Right atrium auricular region (tissue), 2 donors: ENCODE measurements at regions not wholly inside any gene's neighbourhood (a gene's known extent, or its start where the extent isn't known, plus 50 kb on each side); places are given as distances from the start of the nearest gene placed in this dataset.

Source experiments
- DNase-seq: peaks from one replicate; pipeline ENCODE4 v3.0.0-alpha.2; 2019; ENCODE audit warnings: low spot score
- H3K27ac ChIP-seq, 2 donors: fragments of 200-600 bp; sonication (generic); 1 replicate in 1 of 2; 2 replicates in 1 of 2; pipeline ENCODE4 v1.5.1; 2016 to 2019
- H3K27me3 ChIP-seq, 2 donors: fragments of 200-600 bp; sonication (generic); one replicate each; pipeline versions ENCODE4 v1.5.1 to v1.6.0; 2017 to 2019
- H3K36me3 ChIP-seq: fragments of 200-600 bp; sonication (generic); one replicate; pipeline ENCODE4 v1.5.1; 2016
- H3K4me1 ChIP-seq, 2 donors: fragments of 200-600 bp; sonication (generic); one replicate each; pipeline versions ENCODE4 v1.5.1 to v1.6.0; 2017 to 2019
- H3K4me3 ChIP-seq, 2 donors: fragments of 200-600 bp; sonication (generic); 1 replicate in 1 of 2; 2 replicates in 1 of 2; pipeline ENCODE4 v1.5.1; 2017 to 2019; ENCODE audit warnings: mild to moderate bottlenecking in 1 of 2, moderate library complexity in 1 of 2
- H3K9me3 ChIP-seq, 2 donors: fragments of 200-600 bp; sonication (generic); one replicate each; pipeline ENCODE4 v1.5.1; 2019
- TF ChIP-seq, protein P1 (sequence below), 2 donors: fragments of 200-600 bp; sonication (generic); IDR thresholded peaks; one replicate each; pipeline ENCODE4 v1.5.1; 2019; ENCODE audit warnings: antibody characterized with exemption in 2 of 2

DNA sequence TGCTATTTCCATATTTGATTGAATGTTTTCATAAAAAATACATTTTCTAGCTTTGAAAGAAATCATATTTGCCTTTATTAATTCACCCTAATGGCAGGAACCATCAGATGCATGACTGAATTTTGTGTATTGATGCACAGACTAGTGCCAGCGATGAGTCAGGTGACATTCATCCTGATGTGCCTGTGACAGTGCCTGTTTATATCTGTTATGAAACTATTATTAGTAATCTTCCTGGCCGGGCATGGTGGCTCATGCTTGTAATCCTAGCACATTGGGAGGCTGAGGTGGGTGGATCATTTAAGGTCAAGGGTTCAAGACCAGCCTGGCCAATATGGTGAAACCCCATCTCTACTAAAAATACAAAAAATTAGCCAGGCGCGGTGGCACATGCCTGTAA, 170.0 kb downstream of the TSN start:
- no peaks in the 10 kb centered on the region for H3K4me1 ChIP-seq
- no peaks in the 10 kb centered on the region for H3K9me3 ChIP-seq
- no peak overlapping the region for H3K4me3 ChIP-seq
- H3K27me3 ChIP-seq = no peaks in the 10 kb centered on the region
- TF ChIP-seq, protein P1, sequence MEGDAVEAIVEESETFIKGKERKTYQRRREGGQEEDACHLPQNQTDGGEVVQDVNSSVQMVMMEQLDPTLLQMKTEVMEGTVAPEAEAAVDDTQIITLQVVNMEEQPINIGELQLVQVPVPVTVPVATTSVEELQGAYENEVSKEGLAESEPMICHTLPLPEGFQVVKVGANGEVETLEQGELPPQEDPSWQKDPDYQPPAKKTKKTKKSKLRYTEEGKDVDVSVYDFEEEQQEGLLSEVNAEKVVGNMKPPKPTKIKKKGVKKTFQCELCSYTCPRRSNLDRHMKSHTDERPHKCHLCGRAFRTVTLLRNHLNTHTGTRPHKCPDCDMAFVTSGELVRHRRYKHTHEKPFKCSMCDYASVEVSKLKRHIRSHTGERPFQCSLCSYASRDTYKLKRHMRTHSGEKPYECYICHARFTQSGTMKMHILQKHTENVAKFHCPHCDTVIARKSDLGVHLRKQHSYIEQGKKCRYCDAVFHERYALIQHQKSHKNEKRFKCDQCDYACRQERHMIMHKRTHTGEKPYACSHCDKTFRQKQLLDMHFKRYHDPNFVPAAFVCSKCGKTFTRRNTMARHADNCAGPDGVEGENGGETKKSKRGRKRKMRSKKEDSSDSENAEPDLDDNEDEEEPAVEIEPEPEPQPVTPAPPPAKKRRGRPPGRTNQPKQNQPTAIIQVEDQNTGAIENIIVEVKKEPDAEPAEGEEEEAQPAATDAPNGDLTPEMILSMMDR (IDR thresholded peaks at IDR 0.05) = no peak
- no peak for DNase-seq
- no peak overlapping the region for H3K27ac ChIP-seq
- H3K36me3 ChIP-seq = no peaks in the 10 kb centered on the region

DNA sequence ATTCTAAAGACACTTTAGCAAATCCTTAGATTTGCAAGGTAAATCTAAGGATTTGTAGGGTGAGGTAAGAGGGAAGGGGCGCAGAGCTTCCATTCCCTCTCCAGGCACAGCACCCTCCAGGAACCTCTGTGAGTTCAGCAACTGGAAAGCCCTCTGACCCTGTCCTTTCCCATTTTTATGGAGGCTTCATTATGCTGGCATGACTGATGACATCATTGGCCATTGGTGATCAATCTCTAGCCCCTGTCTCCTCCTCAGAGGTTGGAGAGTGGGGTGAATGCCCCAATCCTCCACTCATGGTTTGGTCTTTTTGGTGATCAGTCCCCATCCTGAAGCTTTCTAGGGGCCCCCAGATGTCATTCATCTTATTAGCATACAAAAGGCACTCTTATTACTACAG, 187.8 kb downstream of the TSN start:
- TF ChIP-seq, protein P1 (IDR thresholded peaks at IDR 0.05) = no peak
- H3K36me3 ChIP-seq = no peaks in the 10 kb centered on the region
- H3K4me1 ChIP-seq = no peaks in the 10 kb centered on the region
- DNase-seq = no peak
- peak overlapping the region in 1 of 2 donors; percentile 34 for H3K27ac ChIP-seq
- H3K9me3 ChIP-seq = no peaks in the 10 kb centered on the region
- H3K4me3 ChIP-seq = no peak overlapping the region
- H3K27me3 ChIP-seq = no peaks in the 10 kb centered on the region

DNA sequence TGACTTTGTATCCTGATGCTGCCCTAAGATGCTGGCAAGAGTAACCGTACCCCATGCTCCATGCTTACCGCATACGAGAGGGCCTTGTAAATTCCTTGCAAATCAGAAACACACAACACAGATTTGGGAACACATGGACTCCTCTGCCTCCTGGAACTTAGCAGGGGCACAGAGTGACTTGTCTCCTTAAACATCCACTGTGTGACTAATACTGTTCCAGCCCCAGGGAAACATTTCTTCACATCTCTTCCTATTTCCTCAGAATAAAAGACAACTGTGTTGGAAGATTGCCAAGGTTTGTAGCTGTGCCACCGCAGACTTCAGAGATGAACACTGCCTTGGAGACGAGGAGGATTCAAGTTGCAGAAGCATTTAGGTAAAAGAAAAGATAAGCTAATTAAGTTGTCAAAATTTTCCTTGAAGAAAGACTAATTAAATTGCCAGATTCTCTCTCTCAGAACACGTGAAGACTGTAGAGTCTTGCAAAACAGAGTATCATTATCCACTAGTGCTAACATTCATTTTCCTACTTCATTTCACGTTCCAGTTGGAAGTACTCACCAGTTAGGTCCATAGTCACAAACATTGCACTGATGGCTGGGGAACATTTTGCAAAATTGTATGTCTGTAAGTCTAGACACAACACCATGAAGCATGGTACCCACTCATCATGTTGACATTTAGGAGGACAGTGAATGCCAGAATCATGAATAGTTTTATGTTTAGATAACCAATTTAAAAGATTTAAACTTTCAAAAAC, 188.8 kb downstream of the TSN start:
- no peaks in the 10 kb centered on the region for H3K27me3 ChIP-seq
- TF ChIP-seq, protein P1 (IDR thresholded peaks at IDR 0.05) = no peak
- DNase-seq = peak; percentile 63
- no peak overlapping the region for H3K4me3 ChIP-seq
- no peaks in the 10 kb centered on the region for H3K36me3 ChIP-seq
- H3K4me1 ChIP-seq = no peaks in the 10 kb centered on the region
- peak overlapping the region; percentile 39 to 61 for H3K27ac ChIP-seq
- H3K9me3 ChIP-seq = no peaks in the 10 kb centered on the region

DNA sequence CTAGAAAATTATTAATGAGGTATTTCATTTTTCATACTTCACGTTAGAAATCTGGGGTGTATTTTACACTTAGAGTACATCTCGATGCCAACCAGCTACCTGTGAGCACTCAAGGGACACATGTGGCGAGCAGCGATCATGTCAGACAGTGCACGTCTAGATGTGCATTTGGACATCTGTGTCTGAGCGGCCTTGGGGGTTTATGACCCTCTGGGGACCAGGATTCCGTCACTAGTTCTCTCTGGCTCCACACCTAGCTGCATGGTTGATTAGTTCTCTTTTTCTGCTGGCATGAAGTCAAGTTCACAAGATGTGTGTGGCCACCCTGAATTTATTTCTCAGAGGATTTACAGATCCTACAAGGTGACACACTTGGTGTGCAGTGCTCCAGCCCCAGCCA, 192.2 kb downstream of the TSN start:
- no peak for DNase-seq
- Histone ChIP-seq H3K27ac (no peak overlapping the region), H3K36me3 (no peaks in the 10 kb centered on the region), H3K27me3 (no peaks in the 10 kb centered on the region), H3K4me1 (no peaks in the 10 kb centered on the region), H3K4me3 (no peak overlapping the region), H3K9me3 (no peaks in the 10 kb centered on the region)
- TF ChIP-seq, protein P1 (IDR thresholded peaks at IDR 0.05) = no peak

DNA sequence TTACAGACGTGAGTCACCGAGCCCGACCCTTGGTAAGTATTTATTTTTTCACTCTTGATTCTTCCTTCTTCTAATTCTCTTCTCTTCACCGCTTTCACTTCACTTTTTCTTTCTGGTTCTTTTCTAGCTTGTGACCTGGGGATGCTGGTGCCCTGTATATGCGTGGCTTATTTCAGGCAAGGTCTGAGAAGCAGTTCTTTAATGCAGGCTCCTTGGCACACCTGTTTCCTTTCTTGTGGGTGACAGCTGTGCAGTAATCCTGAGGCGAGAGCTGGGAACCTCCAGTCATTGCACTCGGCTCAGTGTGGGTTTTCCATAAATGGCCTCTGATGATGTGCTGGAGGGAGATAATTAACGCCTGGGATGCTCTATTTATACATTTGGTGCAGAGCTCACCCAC, 193.8 kb downstream of the TSN start:
- Histone ChIP-seq H3K27ac (no peak overlapping the region), H3K36me3 (no peaks in the 10 kb centered on the region), H3K4me1 (no peaks in the 10 kb centered on the region), H3K9me3 (no peaks in the 10 kb centered on the region), H3K27me3 (no peaks in the 10 kb centered on the region), H3K4me3 (no peak overlapping the region)
- TF ChIP-seq, protein P1 (IDR thresholded peaks at IDR 0.05) = no peak
- DNase-seq = no peak

DNA sequence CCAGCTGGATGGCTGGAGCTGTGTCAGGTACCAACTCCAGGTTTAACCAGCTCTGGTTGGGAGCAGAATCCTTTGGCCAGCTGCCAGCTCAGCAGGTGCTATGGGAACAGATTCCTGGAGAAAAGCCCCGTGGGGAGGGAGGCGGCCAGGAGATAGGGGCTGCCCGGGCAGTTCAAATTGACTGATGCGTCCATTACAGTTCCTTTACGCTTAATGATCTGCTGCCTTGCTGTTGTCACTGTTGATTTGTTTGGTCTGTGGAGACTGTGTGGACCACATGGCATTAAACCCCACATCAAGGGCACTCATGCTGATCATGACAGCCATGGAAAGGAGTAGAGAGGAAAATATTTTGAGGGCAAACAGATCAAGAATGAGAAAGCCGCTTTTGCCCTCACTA, 200.0 kb downstream of the TSN start:
- TF ChIP-seq, protein P1 (IDR thresholded peaks at IDR 0.05) = no peak
- Histone ChIP-seq H3K9me3 (no peaks in the 10 kb centered on the region), H3K36me3 (no peaks in the 10 kb centered on the region), H3K27ac (no peak overlapping the region), H3K4me1 (no peaks in the 10 kb centered on the region), H3K27me3 (no peaks in the 10 kb centered on the region), H3K4me3 (no peak overlapping the region)
- DNase-seq = no peak
